HEK293T (cell line): ENCODE measurements at regions not wholly inside any gene's neighbourhood (a gene's known extent, or its start where the extent isn't known, plus 50 kb on each side); places are given as distances from the start of the nearest gene placed in this dataset.
"Not testable (repeated sequence)": the region's sequence is repeated elsewhere in the genome, so short reads cannot be mapped to it uniquely, and the experiment has no call there.

Experiments
- CTCF ChIA-PET: fragments of 350-600 bp; formaldehyde crosslinking; extraction: SDS; loops from one replicate; lab custom pipeline; 2021; ENCODE audit warnings: antibody characterized with exemption, inconsistent platforms; lab: Yijun Ruan, JAX
- POLR2A ChIA-PET: fragments of 350-600 bp; formaldehyde crosslinking; extraction: SDS; loops from one replicate; lab custom pipeline; 2020; ENCODE audit warnings: antibody characterized with exemption, inconsistent platforms; lab: Yijun Ruan, JAX
- DNase-seq: peaks from one replicate; pipeline ENCODE4 v3.0.0; 2012; ENCODE audit warnings: mixed read lengths; ENCODE audit errors: extremely low spot score
- ARNT ChIP-seq: fragments of 450-650 bp; IDR thresholded peaks from 2 replicates; pipeline ENCODE4 v1.6.1; 2017; ENCODE audit warnings: mild to moderate bottlenecking
- BHLHE40 ChIP-seq: fragments of 450-650 bp; IDR thresholded peaks from 2 replicates; pipeline ENCODE4 v1.6.1; 2016; ENCODE audit warnings: mild to moderate bottlenecking, moderate library complexity, borderline replicate concordance
- CTBP1 ChIP-seq: fragments of 450-650 bp; IDR thresholded peaks from 2 replicates; pipeline ENCODE4 v1.6.1; 2016; ENCODE audit warnings: borderline replicate concordance
- ELF4 ChIP-seq: fragments of 450-650 bp; IDR thresholded peaks from 2 replicates; pipeline ENCODE4 v1.6.1; 2017; ENCODE audit warnings: antibody characterized with exemption
- FOXA1 ChIP-seq: fragments of 450-650 bp; IDR thresholded peaks from 2 replicates; pipeline ENCODE4 v1.6.1; 2016; ENCODE audit warnings: mild to moderate bottlenecking
- FOXK2 ChIP-seq: fragments of 450-650 bp; IDR thresholded peaks from 2 replicates; pipeline ENCODE4 v1.6.1; 2016; ENCODE audit warnings: mild to moderate bottlenecking
- FOXM1 ChIP-seq: fragments of 450-650 bp; IDR thresholded peaks from 2 replicates; pipeline ENCODE4 v1.6.1; 2017; ENCODE audit warnings: mild to moderate bottlenecking, borderline replicate concordance
- HDGF ChIP-seq: fragments of 450-650 bp; IDR thresholded peaks from 2 replicates; pipeline ENCODE4 v1.6.1; 2017; ENCODE audit warnings: antibody characterized with exemption, borderline replicate concordance
- L3MBTL2 ChIP-seq: fragments of 450-650 bp; conservative IDR thresholded peaks from 2 replicates; pipeline ENCODE4 v1.6.1; 2016; ENCODE audit warnings: mild to moderate bottlenecking
- LEF1 ChIP-seq: fragments of 450-650 bp; IDR thresholded peaks from 2 replicates; pipeline ENCODE4 v1.6.1; 2017; ENCODE audit warnings: mild to moderate bottlenecking, borderline replicate concordance
- NFRKB ChIP-seq: fragments of 450-650 bp; IDR thresholded peaks from 2 replicates; pipeline ENCODE4 v1.6.1; 2016; ENCODE audit warnings: mild to moderate bottlenecking, moderate library complexity
- PKNOX1 ChIP-seq: fragments of 450-650 bp; IDR thresholded peaks from 2 replicates; pipeline ENCODE4 v1.6.1; 2016
- SP1 ChIP-seq: fragments of 450-650 bp; IDR thresholded peaks from 2 replicates; pipeline ENCODE4 v1.6.1; 2017
- SUZ12 ChIP-seq: fragments of 450-650 bp; IDR thresholded peaks from 2 replicates; pipeline ENCODE4 v1.6.1; 2016; ENCODE audit warnings: mild to moderate bottlenecking
- TARDBP ChIP-seq: fragments of 450-650 bp; IDR thresholded peaks from 2 replicates; pipeline ENCODE4 v1.6.1; 2016
- ZNF384 ChIP-seq: fragments of 450-650 bp; IDR thresholded peaks from 2 replicates; pipeline ENCODE4 v1.6.1; 2016

- TF ChIP-seq PKNOX1, result no peak
- TF ChIP-seq L3MBTL2, result no peak
- no peak for TF ChIP-seq ZNF384
- TF ChIP-seq HDGF, result no peak
- TF ChIP-seq NFRKB, result no peak
- TF ChIP-seq ARNT, result no peak
- no peak for TF ChIP-seq LEF1
- no peak for TF ChIP-seq ELF4
- no peak for TF ChIP-seq FOXK2
- no peak for TF ChIP-seq CTBP1
- TF ChIP-seq FOXM1, result no peak
- DNase-seq, result no peak
- ChIA-PET POLR2A (no interaction called here), CTCF (no interaction called here)
These were observed 427.2 kb upstream of the UBE2E3 start for GRCh38 chr2:180553094-180553715.

GRCh38 chr2:180542511-180542910 is 437.9 kb upstream of the UBE2E3 start:
- DNase-seq, result no peak
- TF ChIP-seq FOXK2 (no peak), L3MBTL2 (no peak), ELF4 (no peak), HDGF (no peak), LEF1 (no peak), FOXA1 (no peak), CTBP1 (no peak), BHLHE40 (no peak), ARNT (no peak), SP1 (no peak), SUZ12 (no peak), TARDBP (no peak), NFRKB (no peak), PKNOX1 (no peak)
- POLR2A ChIA-PET, result no interaction called here
- CTCF ChIA-PET, result no interaction called here

GRCh38 chr2:180540761-180541160 is 439.6 kb upstream of the UBE2E3 start:
- ChIA-PET POLR2A (no interaction called here), CTCF (interaction anchor here (0.5 to 0.7 kb wide), 3 partner anchors 167 to 858 kb away, joined by 3 to 4 read pairs (median 3); no protein-coding TSS in a partner anchor)
- peak; percentile 30 for DNase-seq
- no peak for TF ChIP-seq PKNOX1
- TF ChIP-seq FOXK2, result no peak
- no peak for TF ChIP-seq ELF4
- TF ChIP-seq NFRKB, result no peak
- no peak for TF ChIP-seq FOXA1
- no peak for TF ChIP-seq L3MBTL2
- TF ChIP-seq ARNT, result no peak
- TF ChIP-seq SUZ12, result no peak
- no peak for TF ChIP-seq SP1
- no peak for TF ChIP-seq CTBP1
- TF ChIP-seq BHLHE40, result no peak
- TF ChIP-seq ZNF384, result no peak
- TF ChIP-seq FOXM1, result no peak
- TF ChIP-seq LEF1, result no peak
- no peak for TF ChIP-seq HDGF
- TF ChIP-seq TARDBP, result no peak

GRCh38 chr2:180539541-180539940 is 440.9 kb upstream of the UBE2E3 start:
- DNase-seq, result no peak
- CTCF ChIA-PET, result interaction anchor here (0.6 kb wide), 1 partner anchor 18 kb away, joined by 3 read pairs; no protein-coding TSS in a partner anchor
- TF ChIP-seq HDGF, result no peak
- TF ChIP-seq L3MBTL2, result no peak
- TF ChIP-seq PKNOX1, result no peak
- TF ChIP-seq LEF1, result no peak
- no peak for TF ChIP-seq CTBP1
- no peak for TF ChIP-seq FOXA1
- no peak for TF ChIP-seq TARDBP
- TF ChIP-seq NFRKB, result no peak
- no peak for TF ChIP-seq ARNT
- no peak for TF ChIP-seq SUZ12
- TF ChIP-seq BHLHE40, result no peak
- no peak for TF ChIP-seq ZNF384
- no peak for TF ChIP-seq SP1
- no peak for TF ChIP-seq FOXK2
- POLR2A ChIA-PET, result no interaction called here

GRCh38 chr2:180535289-180535688 is 445.1 kb upstream of the UBE2E3 start:
- ChIA-PET POLR2A (no interaction called here), CTCF (no interaction called here)
- TF ChIP-seq FOXK2 (no peak), PKNOX1 (no peak), HDGF (no peak), ELF4 (no peak), FOXA1 (no peak), SP1 (no peak), TARDBP (no peak), ZNF384 (no peak), CTBP1 (no peak)
- no peak for DNase-seq

- DNase-seq, POLR2A ChIA-PET, CTCF ChIA-PET: not testable (repeated sequence)
These were observed 448.6 kb upstream of the UBE2E3 start for GRCh38 chr2:180531787-180532186.
